ENCODE measurements at regions not wholly inside any gene's neighbourhood (a gene's known extent, or its start where the extent isn't known, plus 50 kb on each side); places are given as distances from the start of the nearest gene placed in this dataset.

GRCh38 chr10:28367413-28367812 is 64.5 kb upstream of the MPP7 start:
- TF ChIP-seq CTCF (IDR thresholded peaks at IDR 0.05) (no peak), ZFX (IDR thresholded peaks at IDR 0.05; ENCODE audit: borderline replicate concordance) (no peak)

All from 22Rv1 (cell line).